B cell (primary cell): ENCODE measurements at regions not wholly inside any gene's neighbourhood (a gene's known extent, or its start where the extent isn't known, plus 50 kb on each side); places are given as distances from the start of the nearest gene placed in this dataset.

ENCODE experiments used
- ATAC-seq: fragments of 200-7000 bp; cut with Tn5 transposase; one replicate; pipeline ENCODE4 v1.10.0; 2021; ENCODE audit warnings: low read depth, mild to moderate bottlenecking, moderate number of reproducible peaks, moderate library complexity
- CTCF ChIA-PET: fragments of 350-600 bp; sonication (Branson Sonifier 250); formaldehyde crosslinking; loops from one replicate; lab custom pipeline; 2021; ENCODE audit warnings: antibody characterized with exemption, inconsistent platforms; lab: Charles Lee
- POLR2A ChIA-PET: fragments of 350-600 bp; sonication (Branson Sonifier 250); formaldehyde crosslinking; loops from one replicate; lab custom pipeline; 2021; ENCODE audit warnings: antibody characterized with exemption; lab: Charles Lee
- DNase-seq: peaks from one replicate; pipeline ENCODE4 v3.0.0; 2013
- H2AFZ ChIP-seq: 2 replicates; pipeline ENCODE4 v1.6.1; 2012; ENCODE audit warnings: mild to moderate bottlenecking, low read depth, low read length; ENCODE audit not compliant: insufficient read depth, poor library complexity, severe bottlenecking
- H3K27ac ChIP-seq, 2 donors: 1 replicate in 1 of 2; 2 replicates in 1 of 2; pipeline ENCODE4 v1.5.1; 2012 to 2013; ENCODE audit warnings: low read length in 2 of 2, mild to moderate bottlenecking in 2 of 2, moderate library complexity in 1 of 2
- H3K27me3 ChIP-seq, 4 experiments: fragments of 200-600 bp in 1 of 4; sonication (generic) in 1 of 4; replicated peaks in 1 of 4; 1 replicate in 2 of 4; 2 replicates in 2 of 4; pipeline versions ENCODE4 v1.6.1 to v1.7.0; 2013 to 2016; ENCODE audit warnings: low read length in 3 of 4, mild to moderate bottlenecking in 2 of 4, mixed read lengths in 1 of 4, moderate library complexity in 1 of 4; ENCODE audit not compliant: insufficient read depth in 4 of 4, control insufficient read depth in 3 of 4; ENCODE audit errors: control extremely low read depth in 1 of 4
- H3K36me3 ChIP-seq, 2 experiments: replicated peaks in 1 of 2; 1 replicate in 1 of 2; 2 replicates in 1 of 2; pipeline versions ENCODE4 v1.6.1 to v1.7.1; 2013; ENCODE audit warnings: low read length in 1 of 2; ENCODE audit not compliant: insufficient read depth in 2 of 2, control insufficient read depth in 1 of 2; ENCODE audit errors: control extremely low read depth in 1 of 2, extremely low read depth in 1 of 2
- H3K4me1 ChIP-seq, 2 donors: fragments of 200-600 bp in 1 of 2; sonication (generic) in 1 of 2; 1 replicate in 1 of 2; 2 replicates in 1 of 2; pipeline versions ENCODE4 v1.5.1 to v1.6.1; 2013 to 2017; ENCODE audit warnings: low read length in 2 of 2; ENCODE audit not compliant: control insufficient read depth in 2 of 2, insufficient read depth in 2 of 2
- H3K4me2 ChIP-seq: replicated peaks from 2 replicates; pipeline ENCODE3; 2012; ENCODE audit warnings: mild to moderate bottlenecking, low read depth, low read length; ENCODE audit not compliant: poor library complexity, severe bottlenecking
- H3K4me3 ChIP-seq, 5 experiments: fragments of 200-600 bp in 1 of 5; sonication (generic) in 1 of 5; 1 replicate in 3 of 5; 2 replicates in 2 of 5; pipeline versions ENCODE4 v1.5.1 to v1.7.0; 2011 to 2016; ENCODE audit warnings: low read length in 4 of 5, mild to moderate bottlenecking in 4 of 5, low read depth in 2 of 5, control low read depth in 1 of 5, moderate library complexity in 1 of 5; ENCODE audit not compliant: insufficient read depth in 1 of 5; ENCODE audit errors: control extremely low read depth in 1 of 5, extremely low read depth in 1 of 5
- H3K79me2 ChIP-seq: fragments of 200-600 bp; sonication (generic); one replicate; pipeline ENCODE4 v1.6.0; 2016; ENCODE audit warnings: low read length; ENCODE audit not compliant: control insufficient read depth, insufficient read depth
- H3K9ac ChIP-seq: fragments of 200-600 bp; sonication (generic); 2 replicates; pipeline ENCODE4 v1.6.1; 2017; ENCODE audit warnings: mild to moderate bottlenecking, low read length, moderate library complexity
- H3K9me3 ChIP-seq, 3 donors: one replicate each; pipeline versions ENCODE4 v1.6.1 to v1.7.1; 2013; ENCODE audit warnings: low read length in 2 of 3; ENCODE audit not compliant: control insufficient read depth in 2 of 3, insufficient read depth in 1 of 3; ENCODE audit errors: control extremely low read depth in 1 of 3
- H4K20me1 ChIP-seq: 2 replicates; pipeline ENCODE4 v1.6.0; 2012; ENCODE audit warnings: mild to moderate bottlenecking, low read length; ENCODE audit not compliant: insufficient read depth, control insufficient read depth, poor library complexity, severe bottlenecking
- H3K27ac Mint-ChIP-seq: one replicate; pipeline ENCODE4 v1.8.0; 2021; ENCODE audit warnings: mixed read lengths
- H3K27me3 Mint-ChIP-seq: one replicate; pipeline ENCODE4 v1.8.0; 2021; ENCODE audit warnings: mixed read lengths
- H3K4me1 Mint-ChIP-seq: one replicate; pipeline ENCODE4 v1.8.0; 2021; ENCODE audit warnings: mixed read lengths
- H3K4me3 Mint-ChIP-seq: one replicate; pipeline ENCODE4 v1.8.0; 2021; ENCODE audit warnings: mixed read lengths
- H3K9me3 Mint-ChIP-seq: one replicate; pipeline ENCODE4 v1.8.0; 2022; ENCODE audit warnings: mixed read lengths; ENCODE audit not compliant: insufficient read depth
- CTCF ChIP-seq: fragments of 200-600 bp; IDR thresholded peaks from one replicate; pipeline ENCODE4 v1.8.0; 2022; ENCODE audit warnings: antibody characterized with exemption, mild to moderate bottlenecking
- EZH2 ChIP-seq: IDR thresholded peaks from 2 replicates; pipeline ENCODE4 v1.6.1; 2012; ENCODE audit warnings: borderline replicate concordance, low read depth, mild to moderate bottlenecking, moderate library complexity, low read length; ENCODE audit not compliant: insufficient read depth, poor library complexity, severe bottlenecking
- WGBS: methylation state at CpG from one replicate; pipeline ENCODE4 v1.1.5; 2013; ENCODE audit warnings: missing lambda C conversion rate; ENCODE audit not compliant: insufficient coverage; 5-methylcytosine and 5-hydroxymethylcytosine counted together
- intact Hi-C: fragments of 100-400 bp; cut with micrococcal nuclease; formaldehyde crosslinking; loops from one replicate; pipeline ENCODE4 v1.10.0; 2022

- POLR2A ChIA-PET = no interaction called here
- Mint-ChIP-seq H3K9me3 (no peaks in the 10 kb centered on the region), H3K4me1 (no peaks in the 10 kb centered on the region), H3K27me3 (no peaks in the 10 kb centered on the region), H3K27ac (no peak overlapping the region), H3K4me3 (no peak overlapping the region)
- no peak for DNase-seq
- no peaks in the 10 kb centered on the region for H3K79me2 ChIP-seq
- CTCF ChIA-PET = no interaction called here
- H3K4me2 ChIP-seq = no peak overlapping the region
- H4K20me1 ChIP-seq = no peaks in the 10 kb centered on the region
- H3K27ac ChIP-seq = no peak overlapping the region
- no peak overlapping the region for H3K4me3 ChIP-seq
- H3K9ac ChIP-seq = no peak overlapping the region
- intact Hi-C loops = no loop called here
- WGBS = 71% methylated on average over 1 of the region's 1 CpG
- TF ChIP-seq CTCF (no peak), EZH2 (no peak)
- no peaks in the 10 kb centered on the region for H3K4me1 ChIP-seq
- H2AFZ ChIP-seq = no peak overlapping the region
- no peaks in the 10 kb centered on the region for H3K36me3 ChIP-seq
- ATAC-seq = no peak
- no peaks in the 10 kb centered on the region for H3K9me3 ChIP-seq
- no peaks in the 10 kb centered on the region for H3K27me3 ChIP-seq
Observed at GRCh38 chr9:28620011-28620410, 1046.7 kb upstream of the C9orf72 start.

GRCh38 chr9:28620661-28621060 lies 1047.4 kb upstream of the C9orf72 start:
- H3K27ac ChIP-seq = no peak overlapping the region
- H3K4me2 ChIP-seq = no peak overlapping the region
- no peaks in the 10 kb centered on the region for H3K79me2 ChIP-seq
- no peak overlapping the region for H2AFZ ChIP-seq
- DNase-seq (no peak), ATAC-seq (no peak)
- no peaks in the 10 kb centered on the region for H3K27me3 ChIP-seq
- no peaks in the 10 kb centered on the region for H3K4me1 ChIP-seq
- WGBS = no CpG with 5 or more reads among the region's 2 CpGs
- no peaks in the 10 kb centered on the region for H3K4me1 Mint-ChIP-seq
- intact Hi-C loops = no loop called here
- no peaks in the 10 kb centered on the region for H4K20me1 ChIP-seq
- ChIA-PET POLR2A (no interaction called here), CTCF (no interaction called here)
- no peak overlapping the region for H3K9ac ChIP-seq
- no peaks in the 10 kb centered on the region for H3K27me3 Mint-ChIP-seq
- H3K4me3 Mint-ChIP-seq = no peak overlapping the region
- no peaks in the 10 kb centered on the region for H3K9me3 Mint-ChIP-seq
- no peak for TF ChIP-seq CTCF
- no peak for TF ChIP-seq EZH2
- H3K27ac Mint-ChIP-seq = no peak overlapping the region
- no peaks in the 10 kb centered on the region for H3K9me3 ChIP-seq
- H3K4me3 ChIP-seq = no peak overlapping the region
- no peaks in the 10 kb centered on the region for H3K36me3 ChIP-seq
